AG04450 (cell line): ENCODE measurements at regions not wholly inside any gene's neighbourhood (a gene's known extent, or its start where the extent isn't known, plus 50 kb on each side); places are given as distances from the start of the nearest gene placed in this dataset.

Experiments used
- CTCF ChIA-PET: fragments of 300-600, 350-600 bp; formaldehyde crosslinking; extraction: SDS; loops from one replicate; lab custom pipeline; 2022; ENCODE audit warnings: antibody characterized with exemption, inconsistent platforms; lab: Charles Lee
- POLR2A ChIA-PET: fragments of 350-600 bp; formaldehyde crosslinking; extraction: SDS; loops from one replicate; lab custom pipeline; 2021; ENCODE audit warnings: antibody characterized with exemption, inconsistent platforms; lab: Yijun Ruan, JAX
- DNase-seq: peaks from one replicate; pipeline ENCODE4 v3.0.0-alpha.2; 2011; ENCODE audit warnings: low read depth, low spot score
- H3K27ac ChIP-seq: one replicate; pipeline ENCODE4 v1.5.1; 2012; ENCODE audit warnings: low read depth, low read length, control low read depth
- H3K27me3 ChIP-seq: one replicate; pipeline ENCODE4 v1.6.0; 2012; ENCODE audit warnings: low read length; ENCODE audit not compliant: control insufficient read depth, insufficient read depth
- H3K4me3 ChIP-seq: 2 replicates; pipeline ENCODE4 v1.5.1; 2011; ENCODE audit warnings: mild to moderate bottlenecking, low read depth, low read length, control low read depth
- H3K9me3 ChIP-seq: 2 replicates; pipeline ENCODE4 v1.5.1; 2012; ENCODE audit warnings: low read length; ENCODE audit not compliant: control insufficient read depth, insufficient read depth
- CTCF ChIP-seq: IDR thresholded peaks from 2 replicates; pipeline ENCODE4 v1.5.1; 2011; ENCODE audit warnings: low read depth, low read length, control low read depth, inconsistent platforms

GRCh38 chr11:69545976-69546617, 64.6 kb downstream of the LINC01488 start:
- no peak for TF ChIP-seq CTCF
- DNase-seq, result no peak
- POLR2A ChIA-PET, result no interaction called here

GRCh38 chr11:69546735-69547370, 65.4 kb downstream of the LINC01488 start:
- ChIA-PET CTCF (no interaction called here), POLR2A (no interaction called here)
- no peak for DNase-seq
- peaks cover 8% of the 10 kb centered on the region for H3K9me3 ChIP-seq
- no peak for TF ChIP-seq CTCF
- no peak overlapping the region for H3K4me3 ChIP-seq
- no peak overlapping the region for H3K27ac ChIP-seq
- peaks cover 9% of the 10 kb centered on the region for H3K27me3 ChIP-seq

More at GRCh38 chr11:69545976-69546617, 64.6 kb downstream of the LINC01488 start:
- H3K27ac ChIP-seq, result no peak overlapping the region
- CTCF ChIA-PET, result no interaction called here
- H3K9me3 ChIP-seq, result peaks cover 8% of the 10 kb centered on the region
- peaks cover 9% of the 10 kb centered on the region for H3K27me3 ChIP-seq
- H3K4me3 ChIP-seq, result no peak overlapping the region

GRCh38 chr11:69550846-69551245, 69.4 kb downstream of the LINC01488 start:
- CTCF ChIA-PET, result no interaction called here
- H3K27me3 ChIP-seq, result peaks cover 6% of the 10 kb centered on the region
- TF ChIP-seq CTCF, result no peak

GRCh38 chr11:69551963-69552362, 70.5 kb downstream of the LINC01488 start:
- Histone ChIP-seq H3K27me3 (peaks cover under 1% of the 10 kb centered on the region), H3K9me3 (no peaks in the 10 kb centered on the region; the same call in 1 of the 2 replicates), H3K4me3 (no peak overlapping the region), H3K27ac (no peak overlapping the region)
- DNase-seq, result no peak
- CTCF ChIA-PET, result no interaction called here
- POLR2A ChIA-PET, result interaction anchor here (0.6 kb wide), 1 partner anchor 231 kb away, joined by 3 read pairs; no protein-coding TSS in a partner anchor
- no peak for TF ChIP-seq CTCF

More at GRCh38 chr11:69550846-69551245, 69.4 kb downstream of the LINC01488 start:
- POLR2A ChIA-PET, result no interaction called here
- no peak for DNase-seq
- peaks cover 4% of the 10 kb centered on the region for H3K9me3 ChIP-seq
- H3K27ac ChIP-seq, result no peak overlapping the region
- H3K4me3 ChIP-seq, result no peak overlapping the region

- no peaks in the 10 kb centered on the region for H3K27me3 ChIP-seq
- ChIA-PET CTCF (no interaction called here), POLR2A (no interaction called here)
- H3K27ac ChIP-seq, result no peak overlapping the region
- no peaks in the 10 kb centered on the region; the same call in 1 of the 2 replicates for H3K9me3 ChIP-seq
- H3K4me3 ChIP-seq, result no peak overlapping the region
- DNase-seq, result no peak
- TF ChIP-seq CTCF, result no peak
These were observed 71.5 kb downstream of the LINC01488 start for GRCh38 chr11:69552951-69553350.
